G401 (cell line): ENCODE measurements at regions not wholly inside any gene's neighbourhood (a gene's known extent, or its start where the extent isn't known, plus 50 kb on each side); places are given as distances from the start of the nearest gene placed in this dataset.
A peak's percentile ranks its signal among the peaks of the same experiment; 100 is the strongest.
"Not testable (repeated sequence)": the region's sequence is repeated elsewhere in the genome, so short reads cannot be mapped to it uniquely, and the experiment has no call there.

Source experiments
- DNase-seq: peaks from one replicate; pipeline ENCODE4 v3.0.0-alpha.2; 2015; ENCODE audit warnings: low spot score
- in situ Hi-C: cut with HindIII; loops from 2 replicates; pipeline ENCODE4 v1.10.0; 2016; ENCODE audit warnings: low sequenced_read_pairs, mixed read lengths

GRCh38 chr3:35276568-35276967 lies 362.8 kb upstream of the ARPP21 start:
- DNase-seq = no peak
- in situ Hi-C loops = no loop called here

- DNase-seq = peak; percentile 50
- in situ Hi-C loops = no loop called here
Measured at GRCh38 chr3:35291471-35292236, 347.7 kb upstream of the ARPP21 start.

DNA sequence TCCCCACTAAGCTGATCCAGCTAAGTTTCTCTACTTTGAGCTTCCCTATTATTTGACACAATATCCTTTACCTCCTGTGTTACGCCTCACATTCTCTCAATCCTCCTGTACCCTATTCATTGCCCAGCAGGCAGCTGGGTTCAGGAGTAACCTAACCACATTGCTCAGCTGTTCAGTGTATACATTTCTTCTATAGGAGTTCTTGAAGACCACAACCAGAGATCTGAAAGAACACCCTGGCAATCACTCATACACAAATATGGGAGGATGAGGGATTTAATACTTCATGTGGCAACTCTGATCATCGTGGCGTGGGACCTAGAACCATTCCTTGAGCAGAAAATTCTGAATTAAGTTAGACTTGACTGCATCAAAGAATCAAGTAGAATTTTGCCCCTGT lies 346.8 kb upstream of the ARPP21 start:
- DNase-seq = no peak
- in situ Hi-C loops = no loop called here

DNA sequence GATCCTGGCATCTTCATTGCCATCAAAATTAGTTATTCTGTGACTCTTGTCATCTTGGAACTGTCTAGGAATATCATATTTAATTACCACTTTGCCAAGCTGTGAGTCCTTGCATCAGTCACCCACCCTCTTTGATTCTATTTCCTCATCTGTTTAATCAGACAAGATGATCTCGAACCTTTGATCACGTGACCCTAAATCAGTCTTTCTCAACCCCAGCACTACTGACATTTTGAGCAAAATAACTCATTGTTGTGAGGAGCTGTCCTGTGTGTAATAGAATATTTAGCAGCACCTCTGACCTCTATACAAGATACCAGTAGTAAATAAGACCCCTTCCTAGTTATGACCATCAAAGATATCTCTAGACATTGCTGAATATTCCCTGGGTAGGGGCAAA lies 343.4 kb upstream of the ARPP21 start:
- in situ Hi-C loops = no loop called here
- no peak for DNase-seq

DNA sequence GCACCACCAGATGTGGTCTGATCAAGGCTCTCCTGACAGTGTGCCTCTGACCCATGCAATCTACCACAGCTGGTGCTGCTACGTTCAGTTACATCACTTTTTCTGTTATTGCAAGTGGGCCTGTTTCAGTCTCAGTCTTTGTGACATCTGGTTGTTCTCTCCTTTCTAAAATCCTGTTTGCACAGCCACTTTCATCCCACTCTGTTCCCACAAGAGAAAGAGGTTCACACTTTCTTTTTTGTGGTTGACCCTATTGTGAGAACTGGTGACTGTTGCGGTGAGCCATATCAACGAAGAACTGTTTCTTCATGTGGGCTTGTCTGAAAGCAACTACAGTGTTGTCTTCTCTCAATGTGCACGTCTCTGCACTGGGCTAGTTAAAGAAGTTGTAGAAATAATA lies 342.8 kb upstream of the ARPP21 start:
- in situ Hi-C loops = no loop called here
- DNase-seq = no peak

DNA sequence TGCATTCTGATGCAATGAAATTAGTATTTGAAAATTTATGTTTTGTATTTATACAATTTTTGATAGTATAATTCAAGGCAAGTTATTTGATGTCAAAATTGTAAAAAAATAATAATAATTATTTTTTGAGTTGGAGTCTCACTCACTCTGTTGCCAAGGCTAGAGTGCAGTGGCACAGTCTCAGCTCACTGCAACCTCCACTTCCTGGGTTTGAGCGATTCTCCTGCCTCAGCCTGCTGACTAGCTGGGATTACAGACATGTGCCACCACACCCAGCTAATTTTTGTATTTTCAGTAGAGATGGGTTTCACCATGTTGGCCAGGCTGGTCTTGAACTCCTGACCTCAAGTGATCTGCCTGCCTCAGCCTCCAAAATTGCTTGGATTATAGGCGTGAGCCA lies 342.4 kb upstream of the ARPP21 start:
- in situ Hi-C loops, DNase-seq: not testable (repeated sequence)

DNA sequence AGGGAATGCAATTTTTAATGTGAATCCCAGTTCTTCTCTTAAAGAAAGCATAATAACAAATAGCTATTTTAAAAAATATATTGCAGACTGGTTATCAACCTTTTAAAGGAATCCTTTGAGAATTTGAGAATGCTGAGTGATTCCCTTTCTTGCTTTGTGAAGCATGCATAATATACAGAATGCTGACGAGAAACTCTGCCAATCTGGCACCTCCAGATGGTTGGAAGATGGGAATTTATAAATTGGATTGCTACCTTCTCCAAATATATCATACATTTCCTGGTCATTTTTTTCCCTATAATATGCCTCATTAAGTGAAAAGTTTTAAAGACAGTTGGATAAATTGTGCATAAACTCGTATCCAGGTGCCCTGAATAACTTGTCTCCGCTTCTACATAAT lies 333.9 kb upstream of the ARPP21 start:
- peak; percentile 91 for DNase-seq
- in situ Hi-C loops = no loop called here

DNA sequence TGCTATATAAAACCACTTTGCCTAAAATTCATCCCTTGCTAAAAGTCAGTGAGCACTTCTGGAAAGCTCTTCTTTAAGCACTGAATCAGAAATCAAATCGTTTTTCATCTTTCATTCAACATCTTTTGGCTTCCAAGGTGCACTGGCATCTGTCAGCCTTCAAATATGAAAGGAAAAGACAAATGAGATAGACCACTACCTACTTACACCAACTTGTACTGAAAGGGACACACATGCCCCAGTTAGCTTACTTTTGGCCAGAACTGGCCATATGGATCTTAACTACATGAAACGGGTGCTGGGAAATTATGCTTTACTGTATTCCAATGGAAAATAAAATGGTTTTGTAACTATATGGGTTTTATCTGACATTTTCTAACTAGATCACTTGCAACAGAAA lies 332.0 kb upstream of the ARPP21 start:
- peak; percentile 61 for DNase-seq
- in situ Hi-C loops = no loop called here

DNA sequence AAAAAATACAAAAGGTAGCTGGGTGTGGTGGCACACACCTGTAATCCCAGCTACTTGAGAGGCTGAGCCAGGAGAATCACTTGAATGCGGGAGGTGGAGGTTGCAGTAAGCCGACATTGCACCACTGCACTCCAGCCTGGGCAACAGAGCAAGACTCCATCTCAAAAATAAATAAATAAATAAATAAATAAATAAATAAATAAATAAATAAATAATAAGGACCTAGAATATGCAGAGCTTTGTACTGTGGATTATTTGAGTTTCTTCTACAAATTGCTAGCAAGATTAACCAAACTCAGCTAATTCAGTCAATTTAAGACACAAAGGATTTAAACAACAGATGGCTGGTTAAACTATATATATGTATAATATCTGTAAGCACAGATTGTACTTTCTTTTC lies 322.5 kb upstream of the ARPP21 start:
- in situ Hi-C loops, DNase-seq: not testable (repeated sequence)

- in situ Hi-C loops = no loop called here
- DNase-seq = no peak
Measured at GRCh38 chr3:35320646-35321407, 318.5 kb upstream of the ARPP21 start.

DNA sequence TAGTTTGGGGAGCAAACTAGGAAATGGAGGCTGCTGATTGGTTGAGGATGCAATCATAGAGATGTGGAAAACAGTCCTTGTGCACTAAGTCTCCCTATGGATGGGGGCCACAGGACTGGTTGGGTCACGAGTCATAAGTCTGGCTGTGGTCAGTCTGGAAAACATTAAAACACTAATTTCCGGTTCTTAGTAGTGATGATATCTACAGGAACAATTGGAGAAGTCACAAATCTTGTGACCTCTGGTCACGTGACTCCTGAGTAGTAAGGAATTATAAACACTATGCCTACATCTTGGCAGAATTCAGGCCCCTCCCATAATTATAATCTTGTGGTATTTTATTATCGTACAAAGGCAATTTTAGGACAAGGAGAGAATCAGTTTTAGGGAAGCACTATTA lies 317.3 kb upstream of the ARPP21 start:
- DNase-seq = no peak
- in situ Hi-C loops = no loop called here

DNA sequence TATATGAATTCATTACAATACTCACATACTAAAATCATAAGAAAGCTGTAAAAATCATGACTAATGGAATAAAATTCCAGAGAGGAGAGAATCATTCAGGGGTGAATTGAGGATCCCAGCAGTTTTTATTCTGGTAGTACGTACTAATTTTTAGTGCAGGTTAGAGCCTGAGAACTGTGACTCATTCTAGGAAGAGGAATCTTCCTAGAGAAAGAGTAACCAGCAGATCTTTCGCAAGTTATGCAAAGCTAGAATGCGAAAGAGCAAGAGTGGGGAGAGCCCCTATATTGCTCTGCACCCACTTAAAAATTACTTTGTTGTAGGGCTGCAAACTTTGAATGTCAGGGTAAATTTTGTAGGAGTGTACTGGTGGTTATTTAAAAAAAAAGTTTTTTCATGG lies 303.6 kb upstream of the ARPP21 start:
- in situ Hi-C loops = no loop called here
- no peak for DNase-seq

DNA sequence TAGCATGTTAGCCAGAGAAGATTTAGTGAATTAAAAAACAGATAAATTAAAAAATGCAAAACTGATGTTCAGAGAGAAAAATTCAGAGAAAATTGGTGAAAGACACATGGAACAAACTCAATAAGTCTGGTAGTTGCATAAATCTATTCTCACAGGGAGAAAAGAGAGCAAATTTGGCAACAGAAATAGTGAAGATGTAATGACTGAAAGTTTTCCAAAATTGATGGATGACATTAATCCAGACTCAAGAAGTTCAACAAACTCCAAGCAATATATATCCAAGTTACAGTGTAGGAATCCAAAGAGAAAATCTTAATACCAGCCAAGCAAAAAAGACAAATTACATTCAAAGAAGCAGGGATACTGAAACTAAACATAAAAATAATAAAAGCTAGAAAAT lies 302.7 kb upstream of the ARPP21 start:
- in situ Hi-C loops = no loop called here
- DNase-seq = no peak

- in situ Hi-C loops = no loop called here
- DNase-seq = no peak
Measured at GRCh38 chr3:35338186-35338585, 301.1 kb upstream of the ARPP21 start.

DNA sequence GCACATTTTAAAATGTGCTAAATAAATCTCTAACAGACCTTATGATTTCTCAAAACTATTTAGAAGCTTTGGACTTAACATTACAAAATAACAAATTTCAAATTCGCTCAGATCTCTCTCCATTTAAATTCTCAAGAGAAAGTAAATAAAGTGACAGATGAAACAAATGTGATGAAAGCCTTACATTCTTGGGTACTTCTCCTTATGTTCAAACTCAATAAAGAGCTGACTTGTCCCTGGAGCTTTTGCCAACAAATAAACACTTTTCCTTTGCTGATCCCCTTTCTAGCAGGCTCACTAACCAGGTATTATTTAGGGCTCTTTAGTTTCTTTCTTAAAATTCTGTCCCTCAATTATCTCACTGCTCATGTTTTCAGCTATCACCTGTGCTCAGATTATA lies 259.1 kb upstream of the ARPP21 start:
- in situ Hi-C loops = no loop called here
- DNase-seq = no peak

GRCh38 chr3:35383216-35383615 lies 256.1 kb upstream of the ARPP21 start:
- peak; percentile 13 for DNase-seq
- in situ Hi-C loops = no loop called here

DNA sequence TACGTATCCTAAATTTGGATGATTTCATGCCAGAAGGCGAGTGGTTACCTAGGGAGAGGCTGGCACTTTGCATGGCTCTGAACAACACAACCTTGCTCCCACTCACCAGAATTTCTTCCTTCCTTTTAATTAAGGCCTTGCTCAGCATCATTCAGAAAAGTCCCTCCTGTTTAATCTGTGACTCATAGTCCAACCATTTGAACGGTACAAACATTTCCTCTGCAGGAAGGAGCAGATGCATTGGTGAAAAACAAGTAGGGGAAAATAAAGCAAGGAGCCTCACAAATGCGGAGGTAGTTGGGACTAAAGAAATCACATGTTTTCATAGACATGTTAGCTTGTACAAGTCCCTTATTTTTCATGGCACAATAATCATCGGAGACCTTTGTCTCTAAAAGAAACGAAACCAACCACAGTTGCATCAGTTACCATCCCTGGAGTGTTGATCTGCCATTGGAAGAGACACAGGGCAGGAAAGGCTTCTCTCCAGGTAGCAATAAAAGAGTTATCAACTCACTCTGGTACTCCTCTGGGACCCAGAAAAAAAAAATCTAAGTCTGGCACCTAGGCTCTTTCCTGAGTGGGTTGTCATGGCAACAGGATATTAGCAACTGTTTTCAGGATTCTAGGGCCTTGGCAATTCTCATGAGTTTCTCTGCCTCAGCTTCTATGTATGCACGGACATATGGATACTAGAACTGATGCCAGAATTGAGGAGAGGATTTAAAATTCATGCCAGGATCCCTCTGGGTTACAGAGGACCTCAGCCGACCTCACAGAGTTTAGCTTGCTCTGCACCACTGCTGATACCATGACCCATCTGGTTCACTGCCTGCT lies 255.4 kb upstream of the ARPP21 start:
- in situ Hi-C loops = no loop called here
- peak; percentile 89 for DNase-seq

DNA sequence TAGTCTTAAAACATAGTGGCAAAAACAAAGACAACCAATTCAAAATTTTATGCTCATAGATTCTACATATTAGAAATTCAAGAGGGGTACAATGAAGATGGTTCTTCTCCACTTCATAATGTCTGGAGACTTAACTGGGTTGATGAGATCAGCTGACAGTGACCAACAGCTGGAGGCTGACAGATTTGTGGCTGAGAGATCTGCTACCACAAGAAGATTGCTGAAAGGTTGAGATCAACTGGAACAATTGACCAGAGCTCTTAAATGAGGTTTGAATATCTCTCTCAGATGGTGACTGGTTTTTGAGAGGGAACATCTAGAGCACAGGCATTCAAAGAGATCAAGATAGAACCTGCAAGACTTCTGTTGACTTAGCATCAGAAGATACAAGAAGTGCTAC lies 254.1 kb upstream of the ARPP21 start:
- in situ Hi-C loops = no loop called here
- DNase-seq = no peak

- in situ Hi-C loops = no loop called here
- no peak for DNase-seq
Measured at GRCh38 chr3:35389907-35390306, 249.4 kb upstream of the ARPP21 start.

GRCh38 chr3:35392187-35392586 lies 247.1 kb upstream of the ARPP21 start:
- DNase-seq = no peak
- in situ Hi-C loops = no loop called here
